Stimulated activated CD8-positive, alpha-beta memory T cell treated with anti-CD3 and anti-CD28 coated beads, Interleukin-7, amount 100 ng/mL, for 4 hours (primary cell): ENCODE measurements at regions not wholly inside any gene's neighbourhood (a gene's known extent, or its start where the extent isn't known, plus 50 kb on each side); places are given as distances from the start of the nearest gene placed in this dataset.
"Not testable (repeated sequence)": the region's sequence is repeated elsewhere in the genome, so short reads cannot be mapped to it uniquely, and the experiment has no call there.

Experiments used
- DNase-seq, 2 donors: peaks; one replicate each; pipeline ENCODE4 v3.0.0-alpha.2; 2020; ENCODE audit warnings: low read depth in 2 of 2

GRCh38 chr11:24249921-24250320 lies 246.9 kb upstream of the LUZP2 start:
- no peak for DNase-seq

DNA sequence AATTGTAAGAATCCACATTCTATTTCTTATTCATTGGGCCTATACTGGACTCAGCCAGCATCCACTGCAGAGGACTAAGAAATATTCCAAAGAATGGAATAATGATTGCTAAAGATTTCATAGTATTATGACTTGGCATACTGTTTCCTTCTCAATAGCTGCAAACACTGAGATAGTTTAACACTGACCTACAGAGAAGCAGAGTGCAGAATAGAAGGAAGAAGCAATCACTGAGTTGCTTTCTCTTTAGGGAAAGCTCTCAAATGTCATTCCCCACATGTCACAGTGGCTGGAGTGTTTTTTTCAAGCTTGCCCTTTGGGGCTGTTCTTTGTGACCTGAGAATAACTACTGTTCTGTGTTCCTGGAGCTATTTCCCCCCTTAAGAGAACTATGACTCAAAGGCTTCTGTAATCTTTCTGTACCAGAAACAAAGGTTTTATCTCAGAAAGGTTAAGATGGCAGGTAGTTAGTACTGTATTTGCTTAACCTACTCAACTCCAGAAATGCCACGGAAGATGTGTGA lies 243.6 kb upstream of the LUZP2 start:
- no peak for DNase-seq

DNA sequence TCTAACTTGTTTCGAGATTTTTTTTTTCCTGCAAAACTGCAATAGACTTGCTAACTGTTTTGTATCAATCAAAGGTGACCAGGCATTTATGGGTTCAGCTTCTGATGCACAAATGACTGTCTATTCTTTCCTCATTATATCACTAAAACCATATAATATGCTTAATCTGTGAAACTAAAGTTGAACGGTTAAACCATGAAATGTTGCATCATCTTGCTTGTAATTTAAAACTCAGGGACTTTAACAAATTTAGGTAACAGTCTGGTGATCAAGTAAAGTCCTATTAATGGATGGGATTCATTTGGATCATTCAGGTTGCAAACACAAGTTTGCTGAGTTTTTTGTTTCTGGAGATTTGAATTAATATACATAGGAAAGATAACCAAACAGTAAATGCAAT lies 232.0 kb upstream of the LUZP2 start:
- no peak for DNase-seq

- DNase-seq: no peak
These were observed 229.8 kb upstream of the LUZP2 start for GRCh38 chr11:24267014-24267413.

- no peak for DNase-seq
These were observed 225.1 kb upstream of the LUZP2 start for GRCh38 chr11:24271798-24272197.

DNA sequence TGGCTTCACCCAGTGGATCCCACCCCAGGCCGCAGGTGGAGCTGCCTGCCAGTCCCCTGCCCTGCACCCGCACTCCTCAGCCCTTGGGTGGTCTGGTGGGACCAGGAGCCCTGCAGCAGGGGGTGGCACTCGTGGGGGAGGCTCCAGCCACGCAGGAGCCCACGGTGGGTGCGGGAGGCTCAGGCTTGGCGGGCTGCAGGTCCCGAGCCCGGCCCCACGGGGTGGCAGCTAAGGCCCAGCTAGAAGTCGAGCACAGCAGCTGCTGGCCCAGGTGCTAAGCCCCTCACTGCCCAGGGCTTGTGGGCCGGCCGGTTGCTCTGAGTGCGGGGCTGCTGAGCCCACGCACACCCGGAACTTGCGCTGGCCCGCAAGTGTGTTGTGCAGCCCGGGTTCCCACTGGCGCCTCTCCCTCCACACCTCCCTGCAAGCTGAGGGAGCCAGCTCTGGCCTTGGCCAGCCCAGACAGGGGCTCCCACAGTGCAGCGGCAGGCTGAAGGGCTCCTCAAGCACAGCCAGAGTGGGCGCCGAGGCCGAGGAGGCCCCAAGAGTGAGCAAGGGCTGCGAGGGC lies 222.6 kb upstream of the LUZP2 start:
- DNase-seq: not testable (repeated sequence)

DNA sequence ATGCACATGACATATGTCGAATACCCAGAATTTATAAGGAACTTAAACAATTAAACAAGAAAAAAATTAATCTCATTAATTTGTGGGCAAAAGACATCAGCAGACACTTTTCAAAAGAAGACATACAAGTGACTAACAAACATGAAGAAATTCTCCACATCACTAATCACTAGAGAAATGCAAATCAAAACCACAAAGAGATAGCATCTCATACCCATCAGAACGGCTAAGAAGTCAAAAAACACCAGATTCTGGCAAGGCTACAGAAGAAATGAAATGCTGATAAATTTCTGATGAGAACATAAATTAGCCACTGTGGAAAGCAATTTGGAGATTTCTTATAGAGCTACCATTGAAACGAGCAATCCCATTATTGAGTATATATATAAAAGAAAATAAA lies 210.6 kb upstream of the LUZP2 start:
- DNase-seq: no peak

DNA sequence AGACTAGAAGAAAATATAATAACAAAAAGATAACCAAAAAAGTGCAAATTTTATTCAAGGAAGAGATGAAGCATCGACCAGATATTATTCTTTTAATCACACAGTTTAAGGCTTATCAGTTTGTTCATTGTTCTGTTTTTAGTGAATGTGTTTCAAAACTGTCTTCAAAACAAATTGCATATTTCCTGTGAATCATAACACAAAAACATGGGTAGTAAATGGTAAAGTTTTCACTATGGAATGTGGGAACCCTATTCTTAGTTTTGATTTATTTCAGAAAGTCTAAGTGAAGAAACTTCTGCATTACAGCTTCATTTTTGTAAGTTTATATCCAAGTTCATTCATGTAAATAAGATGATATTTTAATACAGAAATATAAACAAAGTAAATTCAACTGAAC lies 207.6 kb upstream of the LUZP2 start:
- no peak for DNase-seq

DNA sequence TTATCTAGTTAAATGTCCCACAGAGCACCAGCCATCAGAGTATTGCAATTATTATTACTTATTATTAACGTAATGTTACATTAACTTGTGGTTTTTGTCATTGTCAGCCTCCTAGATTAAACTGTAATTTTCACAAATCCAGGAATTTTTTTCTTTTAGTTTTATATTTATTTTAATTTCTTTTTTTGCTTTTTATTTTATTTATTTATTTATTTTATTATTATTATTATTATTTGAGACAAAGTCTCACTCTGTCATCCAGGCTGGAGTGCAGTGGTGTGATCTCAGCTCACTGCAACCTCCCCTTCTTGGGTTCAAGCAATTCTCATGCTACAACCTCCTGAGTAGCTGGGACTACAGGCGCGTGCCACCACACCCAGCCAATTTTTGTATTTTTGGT lies 202.9 kb upstream of the LUZP2 start:
- no peak for DNase-seq

DNA sequence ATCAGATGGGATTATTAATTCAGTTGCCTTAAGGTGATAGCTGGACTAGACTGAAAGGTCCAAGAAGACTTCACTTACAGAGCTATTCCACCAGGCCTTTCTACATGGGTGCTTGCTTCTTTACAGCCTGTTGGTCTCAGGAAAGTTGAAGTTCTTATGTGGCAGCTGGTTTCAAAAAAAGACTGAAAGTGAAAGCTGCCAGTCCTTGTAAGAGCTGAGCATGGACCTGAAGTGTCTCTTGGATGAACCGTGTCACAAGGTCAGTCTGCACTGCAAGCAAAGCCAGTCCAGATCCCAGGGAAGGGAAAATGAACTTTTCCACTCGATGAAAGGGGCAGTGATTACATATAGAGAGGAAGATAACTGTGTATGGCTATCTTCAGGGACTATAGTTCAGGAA lies 201.5 kb upstream of the LUZP2 start:
- DNase-seq: no peak

DNA sequence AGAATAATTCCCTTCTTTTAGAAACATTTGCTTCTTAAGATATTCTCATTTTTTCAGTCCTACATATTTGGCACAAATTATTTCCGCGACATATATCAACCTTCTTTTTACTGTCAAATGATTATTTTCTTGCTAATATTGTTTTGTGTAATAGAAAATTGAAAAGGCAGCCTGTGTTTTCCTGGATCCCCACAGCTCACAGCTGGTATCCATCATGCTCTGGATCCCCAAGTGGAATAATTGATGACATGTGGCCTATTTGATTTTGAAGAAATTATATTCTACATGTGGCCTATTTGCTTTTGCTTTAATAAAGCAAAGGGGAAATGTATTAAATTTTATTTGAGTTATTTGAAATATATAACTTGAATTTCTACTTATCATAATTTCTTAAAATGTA lies 199.4 kb upstream of the LUZP2 start:
- DNase-seq: no peak

DNA sequence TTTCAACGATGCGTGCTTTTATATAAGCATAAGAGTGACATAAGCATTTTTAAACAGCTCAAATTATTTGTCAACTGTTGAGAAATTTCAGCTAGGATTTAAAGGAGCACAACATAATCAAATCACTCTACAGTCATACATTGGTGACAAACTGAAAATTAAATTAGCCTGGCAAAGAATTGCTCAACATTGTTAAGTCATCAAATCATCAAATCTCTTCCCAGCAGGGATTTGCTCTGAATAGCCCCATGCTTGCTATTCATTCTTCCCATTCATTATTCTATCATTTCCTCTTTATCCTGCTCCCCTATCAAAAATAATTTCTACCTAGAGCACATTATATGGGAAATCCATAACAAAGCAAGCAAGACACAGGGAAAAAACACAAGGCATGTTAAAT lies 198.7 kb upstream of the LUZP2 start:
- no peak for DNase-seq

DNA sequence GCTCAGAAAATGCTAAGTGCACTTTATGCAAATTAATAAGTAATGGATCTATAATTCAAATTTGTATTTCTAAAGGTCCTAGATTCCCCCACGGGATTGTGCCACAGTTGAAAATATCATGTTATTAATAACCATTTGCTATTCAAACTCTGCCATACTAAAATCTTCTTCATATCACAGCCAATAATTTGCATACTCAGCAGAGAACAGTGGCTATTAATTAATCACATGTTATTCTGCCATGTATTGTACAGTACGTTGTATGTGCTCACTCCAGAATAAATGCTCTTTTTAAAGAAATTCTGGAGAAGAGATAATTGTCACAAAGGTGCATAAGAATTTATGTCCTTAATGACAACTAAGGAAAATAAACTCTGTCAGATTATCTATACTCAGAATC lies 184.9 kb upstream of the LUZP2 start:
- DNase-seq: no peak

- peak in 1 of 2 donors; percentile 0 for DNase-seq
These were observed 184.2 kb upstream of the LUZP2 start for GRCh38 chr11:24312464-24313238.

DNA sequence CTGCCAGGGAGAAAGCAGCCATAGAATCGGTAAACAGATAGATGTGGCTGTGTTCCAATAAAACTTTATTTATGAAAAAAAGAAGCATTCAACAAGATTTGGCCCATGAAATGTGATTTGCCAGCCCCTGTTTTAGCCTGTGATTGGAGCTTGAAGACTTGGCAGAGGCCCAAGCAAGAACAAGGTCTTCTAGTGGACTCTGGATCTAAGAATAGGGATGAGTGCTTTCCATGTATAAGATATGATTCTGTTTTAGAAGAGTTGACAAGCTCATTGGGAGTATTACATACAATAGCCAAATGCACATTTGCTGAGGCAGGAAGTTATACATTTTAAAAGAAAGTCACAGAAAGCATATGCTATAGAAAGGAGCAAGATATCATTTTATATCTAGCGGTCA lies 175.6 kb upstream of the LUZP2 start:
- DNase-seq: no peak

GRCh38 chr11:24324211-24324610 lies 172.6 kb upstream of the LUZP2 start:
- no peak for DNase-seq

DNA sequence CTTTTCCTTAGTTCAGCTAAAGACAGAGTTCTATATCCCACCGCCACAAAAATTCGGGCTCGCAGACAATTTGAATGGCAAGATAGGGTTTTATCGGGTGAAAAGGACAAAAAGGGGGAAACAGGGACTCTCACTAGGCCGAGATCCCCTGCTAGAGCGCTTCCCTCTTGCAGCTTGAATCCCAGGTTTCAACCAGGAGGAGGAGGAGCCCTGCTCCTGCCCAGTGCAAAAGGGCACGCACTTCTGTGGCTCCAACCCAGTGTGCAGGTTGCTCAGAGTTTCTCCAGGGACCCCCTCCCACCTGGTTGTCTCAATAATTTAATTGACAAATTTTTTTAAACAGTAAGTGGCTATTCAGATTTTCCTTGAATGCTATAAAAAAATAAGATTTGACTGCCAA lies 152.6 kb upstream of the LUZP2 start:
- DNase-seq: no peak

DNA sequence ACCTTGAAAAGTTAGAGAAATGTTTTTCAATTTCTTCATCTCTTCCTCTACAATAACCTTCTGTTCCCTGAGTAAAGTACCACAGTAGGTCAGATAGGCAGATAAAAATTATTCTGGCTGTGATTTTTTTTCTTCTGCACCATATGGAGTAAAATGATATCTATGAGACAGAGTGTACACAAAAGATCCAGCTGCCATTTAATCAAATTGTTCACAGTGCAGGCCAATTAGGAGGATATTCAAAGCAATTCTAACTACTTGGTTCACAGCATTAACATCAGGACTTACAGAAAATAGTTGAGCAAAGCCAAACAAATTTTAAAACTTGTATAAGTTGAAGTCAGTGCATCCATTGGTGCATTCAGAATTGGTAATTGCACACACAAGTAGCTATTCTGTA lies 147.9 kb upstream of the LUZP2 start:
- DNase-seq: no peak

DNA sequence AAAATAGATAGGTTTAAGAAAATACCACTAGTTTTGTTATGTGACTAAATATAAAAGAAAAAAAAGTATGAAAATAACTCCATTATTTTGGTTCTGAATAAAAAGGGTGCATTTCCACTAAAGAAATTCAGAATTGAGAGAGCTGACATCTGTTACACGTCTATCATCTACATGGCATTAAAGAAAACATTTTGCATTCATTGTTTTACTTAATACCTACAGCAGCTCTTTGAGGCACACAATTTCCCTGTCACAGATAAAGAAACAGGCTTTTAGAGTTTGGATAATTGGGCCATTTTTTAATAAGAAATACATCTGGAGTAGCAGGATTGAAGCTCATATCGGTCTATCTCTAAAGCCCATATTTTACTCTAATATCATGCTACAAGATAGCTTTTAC lies 145.7 kb upstream of the LUZP2 start:
- no peak for DNase-seq

DNA sequence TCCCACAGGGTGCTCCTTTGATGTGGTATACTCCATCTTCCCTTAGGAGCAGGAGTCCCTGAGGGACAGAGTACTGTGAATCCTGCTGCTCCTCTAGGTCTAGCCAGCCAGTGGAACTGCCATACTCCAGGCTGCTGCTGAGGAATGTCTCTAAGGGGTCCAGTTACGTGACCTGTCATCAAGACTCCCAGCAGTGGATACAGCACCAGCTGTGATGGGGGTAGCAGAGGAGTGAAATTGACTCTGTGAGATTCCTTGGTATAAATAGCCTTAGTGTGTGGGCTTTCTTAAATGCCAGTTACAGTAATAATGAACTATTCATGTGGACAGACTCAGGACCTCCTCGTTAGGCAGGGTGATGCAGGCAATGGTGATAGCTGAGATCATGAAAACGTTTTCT lies 140.4 kb upstream of the LUZP2 start:
- DNase-seq: no peak

DNA sequence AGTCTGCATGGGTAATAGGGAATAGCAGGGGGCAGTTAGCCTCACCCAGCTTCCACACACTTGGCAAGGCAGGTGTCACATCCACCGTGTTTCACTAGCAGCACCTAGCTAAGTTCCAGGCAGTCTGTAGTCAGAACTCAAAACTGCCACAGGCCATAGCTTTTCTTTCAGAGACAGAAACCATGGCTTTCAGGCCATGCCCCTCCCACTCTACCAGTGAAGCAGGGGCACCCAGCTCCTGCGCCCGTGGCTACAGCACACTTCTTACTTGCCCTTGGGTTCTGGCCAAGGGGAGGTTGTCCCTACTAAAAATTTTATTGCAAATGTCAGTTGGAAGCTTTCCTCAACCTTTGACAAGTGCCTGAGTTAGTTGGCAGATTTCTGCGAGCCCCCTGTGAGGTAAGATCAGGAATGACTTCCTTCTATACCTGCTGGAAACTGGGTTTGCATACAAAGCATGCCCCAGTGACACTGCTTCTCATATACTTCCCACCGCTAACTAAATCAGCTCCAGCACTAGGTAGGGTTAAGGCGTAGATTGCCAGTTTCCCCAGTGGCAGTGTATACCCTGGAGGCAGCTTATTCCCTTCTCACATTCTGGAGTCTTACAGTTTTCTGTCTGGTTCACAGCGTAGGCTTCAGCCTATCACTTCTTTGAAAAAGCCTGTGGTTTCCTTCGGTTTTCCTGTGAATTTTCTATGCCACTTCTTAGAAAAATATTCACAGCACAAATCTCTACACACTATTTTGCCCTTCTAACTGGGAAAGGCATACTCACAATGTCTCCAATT lies 139.0 kb upstream of the LUZP2 start:
- DNase-seq: no peak

- DNase-seq: no peak
These were observed 124.4 kb upstream of the LUZP2 start for GRCh38 chr11:24372491-24372890.

GRCh38 chr11:24373516-24373915 lies 123.3 kb upstream of the LUZP2 start:
- no peak for DNase-seq
